GM21737 (cell line): ENCODE measurements at regions not wholly inside any gene's neighbourhood (a gene's known extent, or its start where the extent isn't known, plus 50 kb on each side); places are given as distances from the start of the nearest gene placed in this dataset.

Experiments
- ATAC-seq: cut with Tn5 transposase; IDR thresholded peaks from one replicate; pipeline ENCODE4 v1.9.1; 2021; ENCODE audit warnings: mild to moderate bottlenecking, moderate library complexity; ENCODE audit not compliant: unreplicated experiment

DNA sequence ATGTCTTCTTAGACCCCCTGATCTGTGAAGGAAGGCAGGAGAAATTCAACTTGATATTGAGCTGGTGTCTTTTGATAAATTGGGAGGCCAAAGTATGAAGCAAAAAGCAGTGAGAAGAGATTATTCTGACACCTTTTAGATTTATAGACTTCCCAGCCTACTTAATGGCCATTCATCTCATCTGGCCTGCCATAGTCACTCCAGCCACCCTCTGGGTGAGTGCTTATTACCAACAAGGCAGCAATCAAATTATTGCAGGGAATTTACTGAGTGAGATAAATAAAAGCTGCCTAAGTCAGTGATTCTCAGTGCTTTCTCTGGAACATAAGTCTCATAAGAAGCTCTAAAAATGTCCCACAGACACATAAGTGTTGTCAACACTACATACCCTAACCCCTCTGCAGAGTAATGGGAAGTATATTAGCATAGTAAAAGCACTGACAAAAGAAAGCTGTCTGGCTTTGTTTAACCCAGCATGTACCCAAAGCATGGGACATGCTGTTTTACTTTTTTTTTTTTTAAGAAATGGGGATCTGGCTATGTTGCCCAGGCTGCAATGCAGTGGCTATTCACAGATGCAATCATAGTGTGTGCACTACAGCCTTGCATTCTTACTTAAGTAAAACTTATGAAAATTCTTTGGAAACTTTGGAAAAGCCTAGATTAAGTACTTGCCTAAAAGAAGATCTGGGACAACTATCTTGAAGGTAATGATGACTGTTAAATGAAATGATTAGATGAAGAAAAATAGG is 725.3 kb downstream of the TUSC7 start:
- ATAC-seq = no peak

DNA sequence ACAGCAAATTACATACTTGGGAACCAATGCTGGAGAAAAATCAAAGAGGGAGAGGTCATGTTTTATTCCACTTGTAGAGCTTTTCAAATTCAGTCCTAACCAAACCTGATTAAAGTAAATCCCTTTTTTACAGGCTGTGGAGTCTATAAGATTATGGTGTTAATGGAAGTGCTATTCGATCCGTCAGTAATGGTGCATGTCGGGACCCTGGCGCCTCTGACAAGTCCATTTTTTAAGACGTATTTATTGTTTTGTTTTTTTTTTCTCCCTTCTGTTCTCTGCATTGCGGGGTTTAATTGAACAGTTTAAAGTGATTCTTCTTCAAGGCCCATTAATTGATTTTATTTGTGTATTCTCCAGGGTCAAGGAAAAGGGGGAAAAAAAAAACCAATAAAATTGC is 725.9 kb downstream of the TUSC7 start:
- ATAC-seq = no peak

DNA sequence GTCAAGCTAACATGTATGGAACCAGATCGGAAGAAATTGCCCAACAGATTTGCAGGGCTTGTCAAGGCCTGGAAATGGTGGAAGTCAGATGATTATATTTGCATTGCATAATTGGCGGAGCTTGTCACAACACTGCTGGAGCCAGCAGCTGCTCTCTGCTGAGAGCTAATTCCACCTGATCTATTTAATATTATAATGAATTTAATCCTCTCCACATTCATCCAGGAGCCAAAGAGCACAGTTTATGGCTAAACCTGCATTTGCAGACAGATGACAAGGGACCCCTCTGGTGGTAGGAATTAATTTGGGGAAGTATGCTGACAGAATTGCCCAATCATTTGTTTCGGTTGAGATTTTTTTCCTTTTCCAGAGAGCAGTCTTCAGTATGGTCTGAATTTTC is 730.2 kb downstream of the TUSC7 start:
- ATAC-seq = no peak

DNA sequence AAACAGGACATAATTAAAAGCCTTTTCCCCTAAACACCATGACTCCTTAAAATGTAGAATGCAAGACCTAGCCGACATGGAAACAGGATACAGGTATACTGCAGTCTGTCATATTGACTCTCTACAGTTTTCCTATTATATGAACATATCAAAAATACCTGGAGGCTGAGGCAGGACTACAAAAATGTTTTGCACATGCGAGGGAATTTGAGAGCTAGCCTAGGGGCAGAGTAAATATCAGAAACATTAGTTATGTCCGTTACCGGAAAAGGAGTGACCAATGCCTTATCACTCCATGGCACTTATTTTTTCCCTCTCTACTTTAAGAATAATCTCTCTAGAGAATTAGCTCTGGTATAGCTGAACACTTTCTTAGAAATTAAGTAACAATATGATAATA is 732.3 kb downstream of the TUSC7 start:
- no peak for ATAC-seq

DNA sequence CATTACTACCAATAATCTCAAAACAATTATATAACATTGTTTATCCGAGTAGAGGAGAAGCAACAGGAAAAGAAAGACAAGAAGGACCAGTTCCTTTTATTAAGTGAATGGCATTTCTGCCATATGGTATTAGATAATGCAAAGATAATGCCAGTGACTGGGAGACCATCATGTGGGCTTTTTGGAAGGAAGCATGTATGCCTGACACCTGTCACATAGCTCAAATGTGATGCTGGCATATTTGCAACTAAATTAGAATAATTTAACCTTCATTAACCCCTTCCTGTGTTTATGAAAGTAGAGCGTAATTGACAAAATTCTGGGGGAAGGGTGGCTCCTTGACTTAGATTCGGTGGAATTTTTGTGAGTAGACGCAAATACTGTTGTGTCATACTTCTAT is 733.0 kb downstream of the TUSC7 start:
- no peak for ATAC-seq

DNA sequence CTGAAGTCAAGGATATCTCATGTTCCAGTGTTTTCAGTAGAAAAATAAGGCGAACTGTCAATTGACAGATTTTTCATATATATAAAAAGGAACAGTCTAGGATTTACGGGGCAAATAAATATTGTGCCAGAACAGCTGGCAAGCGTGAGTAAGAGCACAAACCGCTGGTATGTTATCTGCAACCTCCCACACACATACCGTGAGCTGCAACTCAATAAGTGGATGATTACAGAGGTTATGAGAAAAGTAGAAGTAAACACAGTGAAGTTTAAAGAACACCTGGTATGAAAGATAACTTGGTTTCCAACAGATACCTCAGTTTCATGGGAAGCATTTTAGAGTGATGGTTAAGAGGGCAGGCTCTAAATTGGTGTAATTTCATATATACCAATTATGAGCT is 733.4 kb downstream of the TUSC7 start:
- ATAC-seq = no peak

DNA sequence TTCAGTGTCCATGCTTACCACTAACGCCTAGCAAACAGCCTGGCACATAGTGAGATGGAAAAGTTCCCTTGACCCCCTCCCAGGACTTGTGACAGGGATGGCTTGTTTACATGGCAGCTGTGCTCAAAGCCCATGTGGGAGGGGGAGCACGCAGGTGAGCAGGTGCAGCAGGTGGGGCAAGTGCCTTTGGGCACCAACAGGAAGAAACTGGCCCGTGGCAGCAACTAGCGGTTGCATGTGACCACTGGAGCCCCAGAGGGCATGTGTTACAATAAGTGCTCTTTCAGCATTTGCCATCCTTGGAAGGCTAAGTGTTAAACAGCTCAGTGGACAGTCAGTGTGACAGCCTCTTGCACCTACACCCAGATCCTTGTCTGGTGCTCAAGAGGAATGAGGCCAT is 734.6 kb downstream of the TUSC7 start:
- no peak for ATAC-seq

DNA sequence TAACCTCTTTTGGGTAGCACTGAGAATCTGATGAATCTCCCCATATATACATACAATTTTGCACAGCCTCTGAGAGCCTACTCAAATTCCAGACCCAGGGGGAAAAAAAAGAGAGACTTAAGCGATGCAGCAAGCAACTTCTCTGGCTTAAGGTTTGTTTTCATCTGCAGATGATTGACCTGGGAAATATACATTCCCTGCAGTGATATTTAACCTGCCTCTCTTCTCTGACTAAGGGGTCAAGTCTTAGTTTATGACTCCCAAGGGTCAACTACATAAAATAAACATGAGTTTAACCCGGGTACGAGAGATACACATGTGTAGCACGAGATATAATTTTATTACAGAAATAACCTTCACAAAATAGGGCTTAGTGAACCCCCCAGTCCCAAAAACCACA is 737.8 kb downstream of the TUSC7 start:
- no peak for ATAC-seq

DNA sequence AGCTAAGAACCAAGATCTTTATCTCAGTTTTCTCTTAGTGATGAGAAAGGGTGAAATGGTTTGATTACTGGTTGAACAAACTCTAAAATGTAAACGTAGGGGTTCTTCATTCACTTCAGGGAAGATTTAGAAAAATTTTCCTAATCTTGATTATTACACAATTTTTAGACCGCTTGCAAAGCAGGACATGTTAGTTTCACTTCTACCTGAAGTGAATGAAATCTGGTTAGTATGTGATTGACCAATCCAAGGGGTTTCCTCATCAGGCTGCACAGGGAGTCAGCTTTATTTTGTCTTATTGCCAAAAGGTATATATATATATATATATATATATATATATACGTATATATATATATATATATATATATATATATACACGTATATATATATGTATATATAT is 740.4 kb downstream of the TUSC7 start:
- no peak for ATAC-seq

DNA sequence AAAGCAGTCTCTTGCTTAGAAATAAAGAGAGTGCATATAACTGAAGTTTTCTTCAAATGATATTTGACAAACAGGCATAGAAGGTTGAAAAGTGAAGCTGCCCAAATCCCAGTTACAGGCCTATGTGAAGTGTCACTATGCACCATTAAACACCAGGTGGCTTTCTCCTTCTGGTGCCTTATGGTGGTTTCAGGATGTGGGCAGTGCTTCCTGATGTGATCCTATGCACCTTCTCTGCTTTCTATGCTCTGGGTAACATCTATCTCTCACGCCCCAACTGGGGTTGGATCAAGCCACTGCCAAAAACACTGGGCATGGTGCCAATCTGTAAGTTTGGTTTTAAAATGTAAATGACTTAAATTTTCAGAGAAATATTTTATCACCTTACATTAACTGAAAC is 744.7 kb downstream of the TUSC7 start:
- ATAC-seq = no peak

DNA sequence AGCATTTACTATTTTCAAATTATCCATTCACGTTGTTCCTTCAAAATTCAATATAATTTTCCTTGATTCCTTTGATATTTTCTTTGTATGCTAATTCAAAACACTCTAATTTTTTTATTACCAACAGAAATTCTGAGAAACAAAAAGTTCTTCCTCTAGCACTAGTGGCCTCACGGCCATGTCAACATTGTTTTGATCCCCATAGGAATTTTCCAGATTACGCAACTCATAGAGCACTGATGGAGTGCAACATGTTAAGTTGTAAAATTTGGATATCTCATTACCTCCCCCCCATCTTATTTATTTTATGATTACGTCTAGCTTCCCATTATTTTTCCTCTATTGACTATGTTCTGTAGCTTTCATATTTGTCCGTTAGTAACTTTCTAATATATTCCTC is 745.3 kb downstream of the TUSC7 start:
- ATAC-seq = no peak

DNA sequence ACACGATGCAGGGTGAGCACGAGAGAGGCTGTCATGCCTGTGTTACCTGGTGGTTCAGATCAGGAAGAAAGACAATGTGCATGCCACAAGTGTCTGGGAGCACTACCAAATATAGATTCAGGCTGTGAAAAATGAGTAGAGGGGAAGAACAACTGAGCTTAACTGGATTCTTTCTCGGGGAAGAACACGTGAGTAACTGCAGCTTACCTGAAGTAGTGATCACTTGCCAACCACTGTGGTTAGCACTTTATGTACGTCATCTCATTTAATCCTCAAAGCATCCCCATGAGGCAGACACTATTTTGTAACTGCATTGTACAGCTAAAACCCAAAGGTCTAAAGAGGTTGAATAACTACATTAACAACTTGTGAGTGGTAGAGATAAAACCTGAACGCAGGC is 746.2 kb downstream of the TUSC7 start:
- ATAC-seq = no peak

DNA sequence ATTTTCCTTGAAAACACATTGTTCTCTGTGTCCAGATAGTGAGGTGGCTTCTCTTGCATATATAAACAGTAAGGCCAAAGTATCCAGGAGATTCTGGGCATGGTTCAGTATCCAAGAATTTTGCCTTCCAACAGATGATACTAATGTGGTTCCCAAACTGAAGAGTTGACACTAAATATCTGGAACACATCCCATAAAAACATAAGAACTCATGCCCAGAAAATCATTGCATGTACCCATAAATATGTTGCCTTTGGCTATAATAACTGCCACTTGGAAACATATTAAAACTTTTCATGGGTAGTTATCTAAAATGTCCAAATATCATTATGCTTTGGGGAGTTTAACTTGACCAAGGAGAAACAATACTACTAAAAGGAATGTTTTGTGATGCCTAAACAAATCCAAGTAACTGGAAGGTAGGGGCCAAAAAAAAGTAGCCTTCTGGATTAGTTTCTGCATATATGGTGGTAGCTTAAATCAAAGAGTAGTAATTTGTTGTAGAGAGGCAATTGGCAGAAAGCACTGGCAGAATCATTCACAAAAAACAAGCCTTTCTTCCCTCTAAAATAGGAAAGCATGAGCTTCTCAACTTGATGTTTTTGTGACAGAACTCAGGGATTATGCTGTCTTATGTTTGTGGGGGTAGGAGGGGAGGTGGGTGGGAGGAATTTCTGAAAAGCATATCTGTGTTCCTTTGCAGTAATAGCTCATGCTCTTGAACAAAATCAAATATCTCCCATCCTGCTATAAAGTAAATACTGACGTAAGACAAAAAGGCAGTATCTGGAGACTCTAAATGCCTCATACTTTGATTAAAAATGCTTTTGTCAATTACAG is 753.9 kb downstream of the TUSC7 start:
- ATAC-seq = no peak

DNA sequence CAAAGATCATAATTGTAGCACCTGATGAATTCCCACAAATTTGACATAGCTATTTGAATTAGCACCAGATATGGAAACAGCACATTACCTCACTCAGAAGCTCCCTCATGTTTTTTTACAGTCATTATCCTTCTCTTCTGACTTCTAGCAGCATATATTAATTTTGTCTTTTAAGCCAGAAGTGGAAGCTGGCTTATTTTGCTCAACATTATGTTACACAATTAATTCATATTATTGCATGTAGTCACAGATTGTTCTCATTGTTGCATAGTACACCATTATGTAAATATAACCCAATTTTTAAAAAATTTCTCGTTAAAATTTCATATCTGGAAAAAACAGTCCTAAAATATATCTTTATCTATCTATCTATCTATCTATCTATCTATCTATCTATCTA is 762.3 kb downstream of the TUSC7 start:
- ATAC-seq = no peak

DNA sequence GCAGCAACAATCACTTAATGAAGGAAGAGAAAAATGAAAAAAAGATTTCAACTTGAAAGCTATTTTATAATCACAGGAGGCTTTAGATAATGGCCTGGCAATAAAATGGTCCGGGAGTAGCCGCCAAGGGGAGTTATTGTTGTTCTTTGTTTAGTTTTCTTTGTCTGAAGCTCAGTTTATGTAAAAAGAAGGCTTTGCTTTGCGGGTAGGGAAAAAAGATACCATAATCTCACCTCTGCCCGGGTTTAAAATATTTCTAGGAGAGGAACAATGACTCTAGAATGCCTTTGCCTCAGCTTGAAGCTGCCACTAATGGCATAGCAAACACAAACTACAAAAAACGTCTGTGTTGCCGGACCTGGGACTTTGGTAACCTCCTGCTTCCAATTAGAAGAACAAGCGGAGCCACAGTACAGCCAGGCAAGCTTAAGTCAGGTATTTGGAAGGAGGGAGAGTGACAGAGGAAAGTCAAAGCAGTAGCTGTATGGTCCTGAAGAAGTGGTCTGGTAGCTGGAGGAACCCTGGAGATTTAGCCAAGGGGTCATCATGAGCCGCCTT is 764.5 kb downstream of the TUSC7 start:
- ATAC-seq = no peak

DNA sequence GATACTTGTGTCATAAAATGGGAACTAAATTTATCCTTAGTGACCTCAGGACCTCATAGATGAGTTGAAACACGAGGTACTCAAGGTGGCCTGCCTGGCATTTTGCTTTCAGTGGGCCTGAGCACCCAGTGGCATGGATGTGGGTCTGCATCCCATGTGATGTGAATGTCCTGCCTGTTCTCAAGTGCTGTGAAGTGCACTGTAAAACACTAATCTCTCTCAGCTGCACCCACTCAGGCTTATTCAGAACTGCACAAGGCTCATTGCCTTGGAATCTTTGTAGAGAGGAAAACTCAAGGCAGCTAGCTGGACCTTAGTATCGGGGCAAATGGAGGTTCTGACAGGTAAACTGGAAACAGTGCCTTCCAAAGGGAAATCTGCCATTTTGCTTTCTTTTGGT is 767.0 kb downstream of the TUSC7 start:
- no peak for ATAC-seq

DNA sequence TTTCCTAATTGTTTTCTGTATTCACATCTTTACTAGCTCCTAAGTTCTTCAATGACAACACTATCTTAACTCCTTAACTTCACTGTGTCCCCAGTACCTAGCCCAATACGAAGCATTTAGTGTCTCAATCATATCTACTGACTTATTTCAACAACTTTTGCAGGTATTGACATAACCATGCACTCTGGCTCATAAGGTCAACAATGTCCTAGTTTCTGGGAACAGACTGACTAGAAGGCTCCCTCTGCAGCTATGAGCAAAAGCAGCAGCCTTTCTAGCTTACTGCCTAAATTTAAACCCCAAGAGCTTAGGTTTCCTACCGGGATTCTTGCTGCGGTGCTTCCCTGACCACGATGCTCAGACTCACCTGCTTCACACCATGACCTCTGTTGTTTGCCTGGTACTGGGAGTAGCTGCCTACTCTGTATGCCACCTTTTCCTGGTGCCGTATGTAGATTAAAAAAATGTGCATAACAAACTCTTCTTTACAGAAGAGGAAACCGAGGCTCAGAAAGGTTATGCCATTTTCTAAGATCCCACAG is 767.7 kb downstream of the TUSC7 start:
- no peak for ATAC-seq

DNA sequence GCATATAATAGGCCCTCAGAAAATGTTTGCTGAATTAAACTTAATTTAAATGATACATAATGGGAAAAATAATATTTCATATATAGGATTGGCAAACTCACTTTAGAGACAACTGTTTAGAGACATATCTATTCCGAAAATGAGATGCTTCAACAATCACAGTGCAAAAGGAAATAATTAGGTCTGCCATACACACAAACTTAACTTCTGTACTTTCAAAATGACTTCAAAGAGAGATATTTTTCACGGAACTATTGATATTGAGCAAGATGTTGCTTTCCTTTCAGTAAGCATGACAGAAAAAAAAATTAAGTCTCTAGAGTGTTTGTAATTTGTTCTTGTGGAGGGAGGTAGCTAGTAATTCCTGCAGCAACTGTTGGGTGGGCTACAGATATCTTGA is 769.5 kb downstream of the TUSC7 start:
- ATAC-seq = no peak

DNA sequence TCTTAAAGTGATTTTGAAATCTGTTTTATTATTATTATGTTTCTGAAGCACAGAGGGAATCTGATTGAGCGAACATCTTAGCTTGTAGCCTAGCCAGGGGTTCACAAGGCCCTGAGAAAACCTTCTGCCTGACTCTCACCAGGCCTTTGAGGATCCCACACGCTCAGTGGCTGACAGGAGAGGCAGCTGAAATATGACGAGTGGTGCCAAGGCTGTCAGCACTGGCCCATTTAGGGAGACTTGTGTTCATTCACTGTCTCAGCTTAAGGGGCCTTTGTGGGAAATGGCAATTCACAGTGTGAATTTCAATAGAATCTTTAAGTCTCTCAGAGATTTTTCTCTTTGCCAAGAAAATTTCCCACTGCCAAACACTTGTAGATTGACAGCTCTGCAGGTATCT is 770.9 kb downstream of the TUSC7 start:
- ATAC-seq = no peak

DNA sequence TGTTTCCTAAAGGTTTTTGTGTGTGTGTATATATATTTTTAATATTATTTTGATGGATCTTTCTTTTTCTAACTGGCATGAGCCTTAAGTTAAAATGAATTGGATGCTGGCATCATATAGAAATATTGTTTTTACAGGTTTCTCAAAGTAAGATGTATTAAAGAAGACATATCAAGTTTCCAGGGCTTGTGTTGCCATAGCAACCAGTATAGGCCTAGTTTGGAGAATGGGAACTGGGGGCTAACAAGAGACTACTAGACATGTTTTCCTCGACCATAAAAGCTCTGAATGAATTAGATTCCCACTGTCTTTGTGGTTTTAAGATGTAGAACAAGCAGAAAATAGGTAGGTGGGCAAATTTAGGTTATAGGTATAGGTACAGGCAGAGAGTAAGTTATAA is 771.4 kb downstream of the TUSC7 start:
- ATAC-seq = no peak

DNA sequence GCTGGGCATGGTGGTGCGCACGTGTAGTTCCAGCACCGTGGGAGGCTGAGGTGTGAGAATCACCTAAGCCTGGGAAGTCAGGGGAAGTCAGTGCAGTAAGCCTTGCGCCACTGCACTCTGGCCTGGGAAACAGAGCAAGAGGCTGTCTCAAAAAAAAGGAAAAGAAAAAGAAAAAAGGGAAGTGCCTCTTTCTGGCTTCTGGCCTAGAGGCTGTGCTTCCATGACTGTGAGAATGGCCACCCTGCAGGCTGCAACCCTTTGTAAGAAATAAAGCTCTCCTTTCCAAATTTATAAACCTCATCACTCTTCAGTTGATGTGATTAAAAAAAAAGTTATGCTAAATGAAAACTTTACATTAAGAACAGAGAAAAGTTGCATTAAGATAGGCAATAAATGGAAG is 774.3 kb downstream of the TUSC7 start:
- ATAC-seq = no peak

DNA sequence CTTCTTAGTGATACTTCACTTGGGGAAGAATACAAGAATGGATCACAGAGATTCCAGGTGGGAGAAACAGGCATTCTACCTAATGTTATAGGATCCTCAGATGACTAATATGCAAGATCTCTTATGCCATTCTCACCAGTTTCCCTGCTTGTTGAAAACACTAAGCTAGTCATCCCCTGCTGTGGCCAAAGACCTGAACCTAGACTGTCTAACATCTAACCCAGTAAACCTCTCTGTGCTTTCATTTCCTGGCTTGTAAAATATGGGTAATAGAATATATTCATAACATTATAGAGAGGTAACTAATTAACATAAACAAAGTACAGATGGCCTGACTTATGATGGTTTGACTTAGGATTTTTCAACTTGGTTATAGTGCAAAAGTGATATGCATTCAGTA is 776.3 kb downstream of the TUSC7 start:
- ATAC-seq = no peak
